Mucosa of descending colon (tissue), 3 donors: ENCODE measurements at regions not wholly inside any gene's neighbourhood (a gene's known extent, or its start where the extent isn't known, plus 50 kb on each side); places are given as distances from the start of the nearest gene placed in this dataset.

Source experiments
- ATAC-seq: fragments of 200-7000 bp; cut with Tn5 transposase; one replicate; pipeline ENCODE4 v1.9.1; 2020; ENCODE audit warnings: mild to moderate bottlenecking, moderate library complexity
- DNase-seq, 3 donors: peaks; one replicate each; pipeline ENCODE4 v3.0.0-alpha.2; 2020
- H3K36me3 ChIP-seq: fragments of 200-600 bp; one replicate; pipeline ENCODE4 v1.8.0; 2021; ENCODE audit warnings: low read depth, mild to moderate bottlenecking
- H3K4me1 ChIP-seq: fragments of 200-600 bp; one replicate; pipeline ENCODE4 v1.8.0; 2021; ENCODE audit warnings: low read depth, mild to moderate bottlenecking
- H3K4me3 ChIP-seq: fragments of 200-600 bp; one replicate; pipeline ENCODE4 v1.8.0; 2021; ENCODE audit warnings: mild to moderate bottlenecking
- H3K9me3 ChIP-seq: fragments of 200-600 bp; one replicate; pipeline ENCODE4 v1.8.0; 2021; ENCODE audit warnings: mild to moderate bottlenecking
- CTCF ChIP-seq: fragments of 200-600 bp; IDR thresholded peaks from one replicate; pipeline ENCODE4 v1.8.0; 2022; ENCODE audit warnings: antibody characterized with exemption, mild to moderate bottlenecking
- intact Hi-C, 2 donors: fragments of 100-400 bp; cut with DNase I in 1 of 2; cut with micrococcal nuclease in 1 of 2; formaldehyde crosslinking; loops; one replicate each; pipeline versions ENCODE4 v1.11.0 to v1.11.1; 2022; cut with DNase I, micrococcal nuclease
- donor health status: DM: no; HTN: no; CAD: no; lungs with moderate emphysema.
- donor health status: DM: no; HTN: no; CAD: no.
- donor health status: DM: no; HTN: yes; CAD: no.

- Histone ChIP-seq H3K36me3 (no peaks in the 10 kb centered on the region), H3K4me3 (no peak overlapping the region), H3K9me3 (no peaks in the 10 kb centered on the region), H3K4me1 (peaks cover 13% of the 10 kb centered on the region)
- TF ChIP-seq CTCF, result no peak
- ATAC-seq (no peak), DNase-seq (no peak)
- intact Hi-C loops, result no loop called here
Observed at GRCh38 chr1:113223040-113223439, 150.0 kb downstream of the LRIG2 start.

- H3K36me3 ChIP-seq, result no peaks in the 10 kb centered on the region
- no peak overlapping the region for H3K4me3 ChIP-seq
- no peaks in the 10 kb centered on the region for H3K9me3 ChIP-seq
- ATAC-seq, result no peak
- intact Hi-C loops, result no loop called here
- H3K4me1 ChIP-seq, result peaks cover 12% of the 10 kb centered on the region
- no peak for TF ChIP-seq CTCF
- DNase-seq, result no peak
Observed at GRCh38 chr1:113223546-113223945, 150.5 kb downstream of the LRIG2 start.

- DNase-seq (peak in 2 of 3 donors; percentile 58 to 68), ATAC-seq (peak; percentile 97)
- no peak overlapping the region for H3K4me3 ChIP-seq
- intact Hi-C loops, result no loop called here
- H3K4me1 ChIP-seq, result peaks cover 5% of the 10 kb centered on the region
- no peaks in the 10 kb centered on the region for H3K9me3 ChIP-seq
- no peaks in the 10 kb centered on the region for H3K36me3 ChIP-seq
- TF ChIP-seq CTCF, result no peak
Observed at GRCh38 chr1:113226148-113226547, 153.2 kb downstream of the LRIG2 start.

DNA sequence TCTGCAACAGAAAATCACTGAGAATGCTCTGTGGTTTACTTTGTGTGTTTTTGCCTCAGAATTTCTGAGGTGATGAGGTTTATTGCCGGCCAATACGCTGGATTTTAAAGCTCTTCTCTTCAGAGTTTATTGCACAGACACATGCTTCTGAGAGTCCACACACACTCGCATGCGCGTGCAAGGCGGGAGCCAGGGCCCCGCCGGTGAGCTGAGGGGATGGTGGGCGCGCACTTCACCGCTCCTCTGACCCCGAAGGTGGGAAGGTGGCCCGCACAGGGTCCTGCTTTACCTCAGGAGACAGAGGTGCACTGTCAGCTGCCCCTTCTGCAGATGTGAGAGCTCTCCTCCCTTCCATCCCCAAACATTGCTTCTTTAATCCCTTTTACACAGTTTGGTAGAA lies 158.4 kb upstream of the MAGI3 start:
- Histone ChIP-seq H3K9me3 (no peaks in the 10 kb centered on the region), H3K36me3 (no peaks in the 10 kb centered on the region), H3K4me1 (no peaks in the 10 kb centered on the region), H3K4me3 (no peak overlapping the region)
- peak; percentile 29 for ATAC-seq
- no peak for DNase-seq
- intact Hi-C loops, result no loop called here
- no peak for TF ChIP-seq CTCF

- DNase-seq (no peak), ATAC-seq (no peak)
- Histone ChIP-seq H3K36me3 (no peaks in the 10 kb centered on the region), H3K4me1 (no peaks in the 10 kb centered on the region), H3K9me3 (no peaks in the 10 kb centered on the region), H3K4me3 (no peak overlapping the region)
- no peak for TF ChIP-seq CTCF
- intact Hi-C loops, result no loop called here
Observed at GRCh38 chr1:113233441-113233840, 156.9 kb upstream of the MAGI3 start.

DNA sequence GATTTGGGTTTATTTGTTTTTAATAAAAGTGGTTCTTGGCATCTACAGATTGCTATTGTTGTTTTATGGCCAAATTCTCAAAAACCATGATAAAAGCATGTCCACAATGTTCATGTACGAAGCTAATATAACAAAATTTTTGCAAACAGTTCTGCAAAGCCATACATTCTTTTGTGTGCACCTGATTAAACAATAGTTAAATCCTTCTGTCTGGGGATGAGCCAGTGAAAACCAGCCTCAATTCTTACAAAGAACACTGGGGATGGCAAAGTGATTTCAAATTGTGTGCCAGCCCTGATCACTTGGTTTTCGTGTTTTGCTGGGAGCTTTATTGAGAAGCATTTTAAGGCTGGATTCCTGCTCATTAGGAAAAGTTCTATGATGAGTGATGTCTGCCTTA lies 149.1 kb upstream of the MAGI3 start:
- no peaks in the 10 kb centered on the region for H3K36me3 ChIP-seq
- ATAC-seq (no peak), DNase-seq (no peak)
- no peak for TF ChIP-seq CTCF
- H3K4me1 ChIP-seq, result peaks cover 20% of the 10 kb centered on the region
- no peaks in the 10 kb centered on the region for H3K9me3 ChIP-seq
- intact Hi-C loops, result no loop called here
- no peak overlapping the region for H3K4me3 ChIP-seq
